ENCODE measurements at regions not wholly inside any gene's neighbourhood (a gene's known extent, or its start where the extent isn't known, plus 50 kb on each side); places are given as distances from the start of the nearest gene placed in this dataset.
"Not testable (repeated sequence)": the region's sequence is repeated elsewhere in the genome, so short reads cannot be mapped to it uniquely, and the experiment has no call there.

DNA sequence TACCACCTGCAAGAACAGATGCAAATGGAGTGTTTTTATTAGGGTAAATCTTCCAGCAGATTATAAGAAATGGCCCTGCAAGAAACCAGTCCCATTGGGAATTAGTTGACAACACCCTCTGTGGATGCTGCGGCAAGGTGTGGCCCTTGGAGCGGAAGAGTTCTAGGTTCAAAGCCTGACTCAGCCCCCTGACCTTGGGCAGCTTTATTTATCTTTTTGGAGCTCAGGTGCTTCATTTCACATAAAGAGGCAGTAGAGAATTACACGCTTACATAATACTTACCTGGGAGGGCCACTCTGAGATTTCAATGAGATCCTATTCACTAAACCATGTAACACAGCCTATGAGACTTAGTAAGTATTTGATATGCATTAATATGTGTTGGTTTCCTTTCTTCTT is 318.2 kb upstream of the SOX9 start:
- Histone ChIP-seq H3K27me3 (no peaks in the 10 kb centered on the region), H3K9me3 (no peaks in the 10 kb centered on the region), H3K36me3 (no peaks in the 10 kb centered on the region), H3K4me3 (no peak overlapping the region), H3K27ac (no peak overlapping the region), H3K4me1 (ENCODE audit: insufficient read depth) (no peaks in the 10 kb centered on the region)
- DNase-seq: no peak
- intact Hi-C loops (cut with DNase I): no loop called here
- TF ChIP-seq EP300 (IDR thresholded peaks at IDR 0.05) (no peak), POLR2A (IDR thresholded peaks at IDR 0.05) (no peak)
- TF ChIP-seq, protein P1, sequence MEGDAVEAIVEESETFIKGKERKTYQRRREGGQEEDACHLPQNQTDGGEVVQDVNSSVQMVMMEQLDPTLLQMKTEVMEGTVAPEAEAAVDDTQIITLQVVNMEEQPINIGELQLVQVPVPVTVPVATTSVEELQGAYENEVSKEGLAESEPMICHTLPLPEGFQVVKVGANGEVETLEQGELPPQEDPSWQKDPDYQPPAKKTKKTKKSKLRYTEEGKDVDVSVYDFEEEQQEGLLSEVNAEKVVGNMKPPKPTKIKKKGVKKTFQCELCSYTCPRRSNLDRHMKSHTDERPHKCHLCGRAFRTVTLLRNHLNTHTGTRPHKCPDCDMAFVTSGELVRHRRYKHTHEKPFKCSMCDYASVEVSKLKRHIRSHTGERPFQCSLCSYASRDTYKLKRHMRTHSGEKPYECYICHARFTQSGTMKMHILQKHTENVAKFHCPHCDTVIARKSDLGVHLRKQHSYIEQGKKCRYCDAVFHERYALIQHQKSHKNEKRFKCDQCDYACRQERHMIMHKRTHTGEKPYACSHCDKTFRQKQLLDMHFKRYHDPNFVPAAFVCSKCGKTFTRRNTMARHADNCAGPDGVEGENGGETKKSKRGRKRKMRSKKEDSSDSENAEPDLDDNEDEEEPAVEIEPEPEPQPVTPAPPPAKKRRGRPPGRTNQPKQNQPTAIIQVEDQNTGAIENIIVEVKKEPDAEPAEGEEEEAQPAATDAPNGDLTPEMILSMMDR (IDR thresholded peaks at IDR 0.05): no peak
- WGBS, 3 donors: 86 to 92% (median 88%) methylated on average over 3 of the region's 3 CpGs

DNA sequence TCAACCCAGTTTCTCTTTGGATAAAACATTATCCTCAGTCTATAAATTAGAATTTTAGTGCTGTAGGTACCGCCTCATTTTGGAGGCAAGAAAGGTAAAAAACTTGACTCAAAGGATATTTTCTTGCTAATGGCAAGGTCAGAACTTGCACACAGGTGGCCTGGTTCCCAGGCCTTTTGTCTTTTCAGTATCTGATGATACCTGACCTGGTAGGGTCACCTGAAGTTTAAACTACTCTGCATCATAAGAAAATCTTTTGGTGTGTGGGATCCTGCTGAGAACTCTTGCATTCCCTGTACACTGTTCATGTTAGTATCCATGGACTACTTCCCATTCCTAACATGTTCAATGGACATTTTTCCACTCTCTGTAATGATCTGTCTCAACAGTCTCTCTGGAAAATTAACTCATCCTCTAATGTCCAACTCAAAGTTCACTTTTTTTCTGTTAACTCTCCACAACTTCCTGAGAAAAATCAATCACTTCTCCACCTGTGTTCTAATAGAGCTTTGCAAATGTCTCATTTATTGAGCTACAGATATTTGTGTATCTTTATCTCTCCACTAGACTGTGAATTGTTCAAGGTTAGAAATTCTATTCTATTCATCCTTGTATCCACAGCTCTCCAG is 317.1 kb upstream of the SOX9 start:
- H3K27me3 ChIP-seq: no peaks in the 10 kb centered on the region
- H3K4me1 ChIP-seq (ENCODE audit: insufficient read depth): no peaks in the 10 kb centered on the region
- H3K9me3 ChIP-seq: peaks cover 0 to 3% of the 10 kb centered on the region in 2 donors
- intact Hi-C loops (cut with DNase I): no loop called here
- DNase-seq: no peak
- H3K36me3 ChIP-seq: no peaks in the 10 kb centered on the region
- no peak overlapping the region for H3K27ac ChIP-seq
- H3K4me3 ChIP-seq: no peak overlapping the region
- no peak for TF ChIP-seq EP300 (IDR thresholded peaks at IDR 0.05)
- TF ChIP-seq, protein P1 (IDR thresholded peaks at IDR 0.05): no peak
- no peak for TF ChIP-seq POLR2A (IDR thresholded peaks at IDR 0.05)
- WGBS, 3 donors: 89 to 93% (median 90%) methylated on average over 1 of the region's 1 CpG

DNA sequence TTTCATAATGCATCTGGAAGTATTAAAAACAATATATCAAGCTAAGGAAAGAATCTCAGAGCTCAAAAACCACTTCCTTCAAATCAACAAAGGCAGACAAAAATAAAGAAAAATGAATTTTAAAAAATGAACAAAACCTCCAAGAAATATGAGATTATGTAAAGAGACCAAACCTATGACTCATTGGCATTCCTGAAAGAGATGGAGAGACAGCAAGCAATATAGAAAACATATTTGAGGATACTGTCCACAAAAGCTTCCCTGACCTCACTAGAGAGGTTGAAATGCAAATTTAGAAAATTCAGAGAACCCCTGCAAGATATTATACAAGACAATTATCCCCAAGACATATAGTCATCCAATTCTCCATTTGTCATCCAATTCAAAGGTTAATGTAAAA is 311.3 kb upstream of the SOX9 start:
- H3K4me1 ChIP-seq (ENCODE audit: insufficient read depth): no peaks in the 10 kb centered on the region
- intact Hi-C loops (cut with DNase I): no loop called here
- H3K27me3 ChIP-seq: no peaks in the 10 kb centered on the region
- H3K9me3 ChIP-seq: peaks cover 0 to 4% of the 10 kb centered on the region in 2 donors
- H3K27ac ChIP-seq: no peak overlapping the region
- TF ChIP-seq POLR2A (IDR thresholded peaks at IDR 0.05) (no peak), EP300 (IDR thresholded peaks at IDR 0.05) (no peak)
- TF ChIP-seq, protein P1 (IDR thresholded peaks at IDR 0.05): no peak
- DNase-seq: no peak
- no peaks in the 10 kb centered on the region for H3K36me3 ChIP-seq
- H3K4me3 ChIP-seq: no peak overlapping the region

DNA sequence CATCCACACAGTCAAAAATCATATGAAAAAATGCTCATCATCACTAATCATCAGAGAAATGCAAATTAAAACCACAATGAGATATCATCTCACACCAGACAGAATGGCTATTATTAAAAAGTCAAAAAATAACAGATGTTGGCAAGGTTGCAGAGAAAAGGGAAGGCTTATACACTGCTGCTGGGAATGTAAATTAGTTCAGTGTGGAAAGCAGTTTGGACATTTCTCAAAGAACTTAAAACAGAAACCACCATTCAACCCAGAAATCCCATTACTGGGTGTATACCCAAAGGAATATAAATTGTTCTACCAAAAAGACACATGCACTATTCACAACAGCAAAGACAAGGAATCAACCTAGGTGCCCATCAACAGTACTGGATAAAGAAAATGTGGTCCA is 307.0 kb upstream of the SOX9 start:
- intact Hi-C loops (cut with DNase I): loop anchor here in 1 of 4 donors (1.0 kb wide), 1 partner anchor 8 kb away; no protein-coding TSS in a partner anchor
- not testable (repeated sequence) for H3K27me3 ChIP-seq; H3K9me3 ChIP-seq; H3K4me1 ChIP-seq (ENCODE audit: insufficient read depth); H3K36me3 ChIP-seq; H3K27ac ChIP-seq; DNase-seq; H3K4me3 ChIP-seq

DNA sequence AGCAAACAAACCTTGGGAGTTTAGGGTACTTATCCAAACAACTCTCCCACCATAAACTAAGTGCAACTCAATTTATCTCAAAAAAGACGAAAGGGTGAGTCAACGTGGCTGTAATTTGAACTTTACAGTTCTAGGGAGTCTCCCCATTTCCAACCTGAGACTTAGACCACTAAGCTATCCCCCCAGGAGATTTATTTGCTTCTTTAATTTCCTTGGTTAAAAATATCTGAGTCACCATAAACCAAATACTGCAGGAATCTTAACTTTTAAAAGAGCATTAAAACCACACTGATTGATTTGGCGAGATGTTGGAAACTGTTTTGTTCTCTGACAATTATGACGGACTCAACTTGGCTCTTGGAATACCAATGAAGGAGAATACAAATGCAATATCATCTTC is 299.3 kb upstream of the SOX9 start:
- no peaks in the 10 kb centered on the region for H3K4me1 ChIP-seq (ENCODE audit: insufficient read depth)
- no peak overlapping the region for H3K4me3 ChIP-seq
- 38 to 49% (median 47%) methylated on average over 4 of the region's 4 CpGs for WGBS, 3 donors
- H3K9me3 ChIP-seq: no peaks in the 10 kb centered on the region
- no peak for DNase-seq
- no peaks in the 10 kb centered on the region for H3K27me3 ChIP-seq
- no peak overlapping the region for H3K27ac ChIP-seq
- H3K36me3 ChIP-seq: no peaks in the 10 kb centered on the region
- no peak for TF ChIP-seq POLR2A (IDR thresholded peaks at IDR 0.05)
- TF ChIP-seq EP300 (IDR thresholded peaks at IDR 0.05): no peak
- TF ChIP-seq, protein P1 (IDR thresholded peaks at IDR 0.05): no peak
- intact Hi-C loops (cut with DNase I): no loop called here

All from ovary (tissue), 7 donors.